SK-N-SH treated with all-trans-retinoic acid at 6 μM for 48 hours (cell line): ENCODE measurements at regions not wholly inside any gene's neighbourhood (a gene's known extent, or its start where the extent isn't known, plus 50 kb on each side); places are given as distances from the start of the nearest gene placed in this dataset.
"Not testable (repeated sequence)": the region's sequence is repeated elsewhere in the genome, so short reads cannot be mapped to it uniquely, and the experiment has no call there.

ENCODE experiments used
- ARNTL ChIP-seq: fragments of 450-650 bp; formaldehyde crosslinking; IDR thresholded peaks from 2 replicates; pipeline ENCODE4 v1.5.0; 2020; ENCODE audit warnings: low read depth, mild to moderate bottlenecking, moderate library complexity, borderline replicate concordance
- GLIS3 ChIP-seq: fragments of 250-450 bp; sonication (Bioruptor Pico); IDR thresholded peaks from 2 replicates; pipeline ENCODE4 v1.5.0; 2020; ENCODE audit warnings: mild to moderate bottlenecking, moderate library complexity
- ZFP30 ChIP-seq: fragments of 450-650 bp; formaldehyde crosslinking; IDR thresholded peaks from 2 replicates; pipeline ENCODE4 v1.5.0; 2022; ENCODE audit warnings: mild to moderate bottlenecking, moderate library complexity
- TF ChIP-seq, protein P1 (sequence below): fragments of 250-450 bp; sonication (Bioruptor Pico); IDR thresholded peaks from 2 replicates; pipeline ENCODE4 v1.8.0; 2020; ENCODE audit warnings: mild to moderate bottlenecking, moderate library complexity, borderline replicate concordance

DNA sequence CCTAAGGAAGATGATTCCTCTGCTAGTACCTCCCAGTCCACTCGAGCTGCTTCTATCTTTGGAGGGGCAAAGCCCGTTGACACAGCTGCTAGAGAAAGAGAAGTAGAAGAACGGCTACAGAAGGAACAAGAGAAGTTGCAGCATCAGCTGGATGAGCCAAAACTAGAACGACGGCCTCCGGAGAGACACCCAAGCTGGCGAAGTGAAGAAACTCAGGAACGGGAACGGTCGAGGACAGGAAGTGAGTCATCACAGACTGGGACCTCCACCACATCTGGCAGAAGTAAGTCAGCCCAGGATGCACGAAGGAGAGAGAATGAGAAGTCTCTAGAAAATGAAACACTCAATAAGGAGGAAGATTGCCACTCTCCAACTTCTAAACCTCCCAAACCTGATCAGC is 154.9 kb downstream of the HSD17B3 start:
- not testable (repeated sequence) for TF ChIP-seq ARNTL, ZFP30, GLIS3 (CRISPR knock-in tag)
- TF ChIP-seq, protein P1, sequence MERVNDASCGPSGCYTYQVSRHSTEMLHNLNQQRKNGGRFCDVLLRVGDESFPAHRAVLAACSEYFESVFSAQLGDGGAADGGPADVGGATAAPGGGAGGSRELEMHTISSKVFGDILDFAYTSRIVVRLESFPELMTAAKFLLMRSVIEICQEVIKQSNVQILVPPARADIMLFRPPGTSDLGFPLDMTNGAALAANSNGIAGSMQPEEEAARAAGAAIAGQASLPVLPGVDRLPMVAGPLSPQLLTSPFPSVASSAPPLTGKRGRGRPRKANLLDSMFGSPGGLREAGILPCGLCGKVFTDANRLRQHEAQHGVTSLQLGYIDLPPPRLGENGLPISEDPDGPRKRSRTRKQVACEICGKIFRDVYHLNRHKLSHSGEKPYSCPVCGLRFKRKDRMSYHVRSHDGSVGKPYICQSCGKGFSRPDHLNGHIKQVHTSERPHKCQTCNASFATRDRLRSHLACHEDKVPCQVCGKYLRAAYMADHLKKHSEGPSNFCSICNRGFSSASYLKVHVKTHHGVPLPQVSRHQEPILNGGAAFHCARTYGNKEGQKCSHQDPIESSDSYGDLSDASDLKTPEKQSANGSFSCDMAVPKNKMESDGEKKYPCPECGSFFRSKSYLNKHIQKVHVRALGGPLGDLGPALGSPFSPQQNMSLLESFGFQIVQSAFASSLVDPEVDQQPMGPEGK (CRISPR knock-in tag), result not testable (repeated sequence)
